Trophoblast cell (in vitro differentiated cells and primary cell): ENCODE measurements at regions not wholly inside any gene's neighbourhood (a gene's known extent, or its start where the extent isn't known, plus 50 kb on each side); places are given as distances from the start of the nearest gene placed in this dataset.

Experiments
- DNase-seq, 2 donors: peaks; one replicate each; pipeline ENCODE4 v3.0.0-alpha.2; 2016
- H2AFZ ChIP-seq: 2 replicates; pipeline ENCODE4 v1.6.1; 2013; ENCODE audit warnings: low read length, moderate library complexity, mild to moderate bottlenecking; ENCODE audit not compliant: insufficient read depth, poor library complexity
- H2AK5ac ChIP-seq: 2 replicates; pipeline ENCODE4 v1.6.1; 2013; ENCODE audit warnings: mild to moderate bottlenecking, low read length
- H2BK120ac ChIP-seq: 2 replicates; pipeline ENCODE4 v1.6.1; 2013; ENCODE audit warnings: low read length, mild to moderate bottlenecking, moderate library complexity; ENCODE audit not compliant: insufficient read depth, poor library complexity
- H2BK12ac ChIP-seq: 2 replicates; pipeline ENCODE4 v1.6.1; 2013; ENCODE audit warnings: mild to moderate bottlenecking, low read length, moderate library complexity
- H2BK5ac ChIP-seq: 2 replicates; pipeline ENCODE4 v1.6.1; 2013; ENCODE audit warnings: low read length, low read depth, moderate library complexity, mild to moderate bottlenecking; ENCODE audit not compliant: poor library complexity
- H3K14ac ChIP-seq: 2 replicates; pipeline ENCODE4 v1.6.1; 2013; ENCODE audit warnings: mild to moderate bottlenecking, low read length
- H3K18ac ChIP-seq: 2 replicates; pipeline ENCODE4 v1.6.1; 2013; ENCODE audit warnings: mild to moderate bottlenecking, low read length
- H3K23ac ChIP-seq: 2 replicates; pipeline ENCODE4 v1.6.1; 2013; ENCODE audit warnings: low read length
- H3K27ac ChIP-seq: 2 replicates; pipeline ENCODE4 v1.5.1; 2013; ENCODE audit warnings: low read depth, mild to moderate bottlenecking, inconsistent platforms, low read length, moderate library complexity
- H3K27me3 ChIP-seq: 2 replicates; pipeline ENCODE4 v1.6.1; 2013; ENCODE audit warnings: inconsistent platforms, mild to moderate bottlenecking, low read length, moderate library complexity; ENCODE audit not compliant: insufficient read depth
- H3K36me3 ChIP-seq, 2 experiments: 1 replicate in 1 of 2; 2 replicates in 1 of 2; pipeline ENCODE4 v1.6.1; 2013; ENCODE audit warnings: low read length in 2 of 2, mild to moderate bottlenecking in 2 of 2, moderate library complexity in 1 of 2; ENCODE audit not compliant: insufficient read depth in 2 of 2, control insufficient read depth in 1 of 2
- H3K4ac ChIP-seq: 2 replicates; pipeline ENCODE4 v1.6.1; 2013; ENCODE audit warnings: low read depth, mild to moderate bottlenecking, low read length, moderate library complexity
- H3K4me1 ChIP-seq, 2 experiments: 1 replicate in 1 of 2; 2 replicates in 1 of 2; pipeline ENCODE4 v1.6.1; 2013; ENCODE audit warnings: low read length in 2 of 2, mild to moderate bottlenecking in 2 of 2, moderate library complexity in 1 of 2; ENCODE audit not compliant: insufficient read depth in 2 of 2, control insufficient read depth in 1 of 2
- H3K4me2 ChIP-seq: 2 replicates; pipeline ENCODE4 v1.6.1; 2013; ENCODE audit warnings: inconsistent platforms, mild to moderate bottlenecking, low read length, moderate library complexity
- H3K4me3 ChIP-seq: 2 replicates; pipeline ENCODE4 v1.5.1; 2013; ENCODE audit warnings: mild to moderate bottlenecking, low read depth, low read length, inconsistent platforms
- H3K79me1 ChIP-seq: one replicate; pipeline ENCODE4 v1.6.1; 2013; ENCODE audit warnings: low read length
- H3K79me2 ChIP-seq: 2 replicates; pipeline ENCODE4 v1.6.1; 2013; ENCODE audit warnings: low read length, mild to moderate bottlenecking; ENCODE audit not compliant: control insufficient read depth, insufficient read depth, poor library complexity
- H3K9ac ChIP-seq: 2 replicates; pipeline ENCODE4 v1.6.1; 2013; ENCODE audit warnings: mild to moderate bottlenecking, low read length
- H3K9me3 ChIP-seq: 2 replicates; pipeline ENCODE4 v1.6.1; 2013; ENCODE audit warnings: low read depth, mild to moderate bottlenecking, control low read depth, inconsistent platforms, low read length; ENCODE audit not compliant: insufficient read depth
- H4K12ac ChIP-seq: 2 replicates; pipeline ENCODE4 v1.6.1; 2013; ENCODE audit warnings: low read depth, mild to moderate bottlenecking, low read length, moderate library complexity
- H4K8ac ChIP-seq: 2 replicates; pipeline ENCODE4 v1.6.1; 2013; ENCODE audit warnings: low read depth, mild to moderate bottlenecking, low read length, moderate library complexity
- H4K91ac ChIP-seq: one replicate; pipeline ENCODE4 v1.6.1; 2013; ENCODE audit warnings: low read depth, mild to moderate bottlenecking, low read length, moderate library complexity
- WGBS: extraction: QIAGEN DNeasy Blood & Tissue Kit; methylation state at CpG from one replicate; pipeline ENCODE4 v1.1.7; 2013; ENCODE audit warnings: missing lambda C conversion rate; ENCODE audit not compliant: insufficient read length, insufficient coverage; ENCODE audit errors: extremely low coverage; 5-methylcytosine and 5-hydroxymethylcytosine counted together

DNA sequence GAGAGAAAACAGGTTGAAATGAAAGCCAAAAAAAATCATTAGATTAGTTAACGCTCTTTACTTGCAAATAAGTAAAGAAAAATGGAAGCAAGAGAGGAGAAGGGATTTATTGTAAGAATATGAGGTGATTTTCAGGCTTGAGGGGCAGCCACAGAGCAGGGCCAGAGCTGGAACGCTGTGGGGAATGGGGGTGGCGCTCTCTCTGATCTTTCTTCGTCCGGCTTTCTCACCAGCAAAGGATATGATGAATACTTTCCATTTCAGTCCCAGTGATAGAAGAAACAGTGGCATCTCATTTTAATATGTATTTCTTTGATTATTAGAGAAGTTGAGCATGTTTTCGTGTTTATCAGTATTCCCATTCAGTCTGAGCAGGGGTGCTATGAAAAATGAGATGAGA lies 112.2 kb downstream of the SKIDA1 start:
- DNase-seq, result no peak
- Histone ChIP-seq H2AK5ac (no peak overlapping the region), H2AFZ (no peak overlapping the region), H3K14ac (no peak overlapping the region), H3K27ac (no peak overlapping the region), H3K36me3 (no peaks in the 10 kb centered on the region), H3K4me2 (no peak overlapping the region), H3K23ac (no peak overlapping the region), H3K9ac (no peak overlapping the region), H3K4me3 (no peak overlapping the region), H2BK5ac (no peak overlapping the region), H4K91ac (no peak overlapping the region), H2BK120ac (no peak overlapping the region), H4K8ac (no peak overlapping the region), H3K79me2 (no peaks in the 10 kb centered on the region), H3K9me3 (peaks cover 1% of the 10 kb centered on the region), H3K79me1 (peaks cover 3% of the 10 kb centered on the region), H3K27me3 (no peaks in the 10 kb centered on the region), H3K18ac (no peak overlapping the region), H3K4me1 (no peaks in the 10 kb centered on the region), H3K4ac (no peak overlapping the region), H2BK12ac (peak overlapping the region; percentile 81), H4K12ac (no peak overlapping the region)
- no CpG with 5 or more reads among the region's 6 CpGs for WGBS

DNA sequence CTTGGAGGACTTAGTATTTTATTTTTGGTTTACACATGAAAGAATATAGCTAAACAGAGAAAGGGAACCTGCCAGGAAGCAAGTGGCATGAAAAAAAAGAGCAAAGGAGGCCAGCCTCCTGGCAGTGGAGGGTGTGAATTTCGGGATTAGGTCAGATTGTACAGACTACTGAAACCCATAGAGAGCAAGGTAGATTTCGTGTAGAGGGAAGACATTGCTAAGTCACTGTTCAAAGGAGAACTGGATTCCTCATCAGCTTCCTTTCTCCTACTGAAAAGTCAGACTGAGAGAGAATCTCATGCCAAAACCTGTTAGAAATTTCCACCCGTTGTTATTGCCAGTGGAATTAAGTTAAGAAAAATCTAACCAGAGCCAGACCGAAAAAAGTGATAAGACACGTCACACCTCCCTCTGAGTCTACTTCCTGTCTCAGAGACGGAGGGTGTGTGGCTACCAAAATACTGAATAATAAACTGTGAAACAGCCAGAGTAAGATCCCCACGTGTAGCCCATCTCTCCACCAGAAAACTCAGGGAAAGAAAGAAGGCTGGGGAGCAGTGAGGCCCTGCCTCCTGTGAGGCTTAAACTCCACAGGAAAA lies 118.8 kb downstream of the SKIDA1 start:
- no peak for DNase-seq
- Histone ChIP-seq H3K27ac (no peak overlapping the region), H3K4me3 (no peak overlapping the region), H4K12ac (no peak overlapping the region), H2BK12ac (peak overlapping the region; percentile 46), H3K14ac (no peak overlapping the region), H3K4me2 (no peak overlapping the region), H3K4ac (no peak overlapping the region), H3K9ac (no peak overlapping the region), H3K79me2 (no peaks in the 10 kb centered on the region), H4K91ac (peak overlapping the region; percentile 50), H3K9me3 (peaks cover 8% of the 10 kb centered on the region), H3K23ac (no peak overlapping the region), H3K18ac (no peak overlapping the region), H3K4me1 (peaks cover 7 to 12% of the 10 kb centered on the region in 2 experiments), H3K27me3 (no peaks in the 10 kb centered on the region), H3K79me1 (peaks cover 11% of the 10 kb centered on the region), H2BK120ac (peak overlapping the region; percentile 35), H2BK5ac (no peak overlapping the region), H4K8ac (no peak overlapping the region), H3K36me3 (no peaks in the 10 kb centered on the region), H2AFZ (no peak overlapping the region), H2AK5ac (no peak overlapping the region)
- WGBS, result no CpG with 5 or more reads among the region's 7 CpGs

DNA sequence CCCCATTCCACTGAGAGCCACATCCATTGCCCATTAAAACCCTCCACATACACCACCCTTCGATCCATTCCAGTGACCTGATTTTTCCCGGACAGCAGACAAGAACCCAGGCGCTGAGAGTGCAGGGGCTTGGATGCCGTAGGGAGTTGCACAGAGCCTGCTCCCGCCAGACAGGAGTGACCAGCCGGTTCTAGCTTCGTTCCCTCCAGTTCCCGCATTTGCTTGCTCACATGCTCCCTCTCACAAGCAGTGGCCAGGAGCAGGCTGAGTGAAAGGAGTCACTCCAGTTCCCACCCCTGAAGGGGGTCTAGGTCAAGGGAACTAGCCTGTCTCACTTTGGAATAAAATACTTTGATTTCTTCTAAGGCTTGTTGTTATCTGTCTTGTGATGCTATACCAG lies 119.5 kb downstream of the SKIDA1 start:
- H2BK5ac ChIP-seq, result no peak overlapping the region
- whole genome bisulfite sequencing, result no CpG with 5 or more reads among the region's 8 CpGs
- H3K79me2 ChIP-seq, result no peaks in the 10 kb centered on the region

DNA sequence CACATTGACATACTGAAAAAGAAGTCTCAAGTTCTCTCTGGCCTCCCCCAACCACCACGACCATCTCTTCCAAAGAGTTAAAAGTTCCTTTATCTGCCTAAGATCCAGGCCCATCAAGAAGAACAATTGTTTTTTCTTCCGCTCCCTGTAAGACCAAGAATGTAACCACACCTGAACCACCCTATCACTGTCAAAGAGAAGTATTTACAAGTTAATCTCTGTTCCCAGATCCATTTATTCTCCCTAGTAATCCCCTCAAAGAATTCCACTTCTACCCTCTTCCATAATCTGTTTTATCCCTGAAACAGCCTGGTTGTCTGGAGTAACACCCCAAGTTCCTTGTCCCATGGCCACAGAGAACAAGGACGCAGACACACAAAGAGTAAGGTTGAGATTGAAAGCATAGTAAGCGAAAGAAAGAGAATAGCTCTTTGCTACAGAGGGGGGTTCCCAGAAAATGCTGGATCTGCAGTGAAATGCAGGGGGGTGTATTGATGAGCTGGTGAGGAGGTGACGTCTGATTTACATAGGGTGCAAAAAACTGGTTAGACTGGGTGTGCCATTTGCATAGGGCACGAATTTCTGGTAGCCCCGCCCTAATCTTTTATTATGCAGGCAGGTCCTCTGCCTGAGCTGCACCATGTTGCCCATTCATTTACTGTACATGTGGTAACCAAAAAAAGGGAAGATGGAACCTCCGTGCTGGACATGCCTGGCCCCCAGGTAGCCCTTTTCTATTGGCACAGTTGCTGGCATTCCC lies 122.0 kb downstream of the SKIDA1 start:
- peaks cover 29% of the 10 kb centered on the region for H3K79me1 ChIP-seq
- peaks cover 13 to 16% of the 10 kb centered on the region in 2 experiments for H3K4me1 ChIP-seq
- H3K14ac ChIP-seq, result no peak overlapping the region
- H3K79me2 ChIP-seq, result no peaks in the 10 kb centered on the region
- H3K23ac ChIP-seq, result no peak overlapping the region
- H3K9me3 ChIP-seq, result peaks cover 8% of the 10 kb centered on the region
- no peak overlapping the region for H3K9ac ChIP-seq
- H3K36me3 ChIP-seq, result no peaks in the 10 kb centered on the region
- no peak overlapping the region for H3K4me3 ChIP-seq
- H2BK120ac ChIP-seq, result peak overlapping the region; percentile 36
- no peak overlapping the region for H3K4ac ChIP-seq
- peak overlapping the region; percentile 72 for H2BK12ac ChIP-seq
- no peak overlapping the region for H2AK5ac ChIP-seq
- peak overlapping the region; percentile 13 for H4K91ac ChIP-seq
- H3K18ac ChIP-seq, result no peak overlapping the region
- no peak overlapping the region for H3K27ac ChIP-seq
- WGBS, result no CpG with 5 or more reads among the region's 8 CpGs
- H3K4me2 ChIP-seq, result no peak overlapping the region
- no peak overlapping the region for H2BK5ac ChIP-seq
- no peak overlapping the region for H4K12ac ChIP-seq
- H3K27me3 ChIP-seq, result no peaks in the 10 kb centered on the region
- DNase-seq, result no peak
- H4K8ac ChIP-seq, result peak overlapping the region; percentile 39
- H2AFZ ChIP-seq, result no peak overlapping the region

More for the DNA sequence above, 119.5 kb downstream of the SKIDA1 start:
- H3K18ac ChIP-seq, result peak overlapping the region; percentile 33
- no peaks in the 10 kb centered on the region for H3K27me3 ChIP-seq
- no peak overlapping the region for H4K12ac ChIP-seq
- H4K91ac ChIP-seq, result peak overlapping the region; percentile 47
- H2BK120ac ChIP-seq, result no peak overlapping the region
- peaks cover 8% of the 10 kb centered on the region for H3K9me3 ChIP-seq
- H3K23ac ChIP-seq, result no peak overlapping the region
- H2AFZ ChIP-seq, result no peak overlapping the region
- H3K36me3 ChIP-seq, result no peaks in the 10 kb centered on the region
- no peak overlapping the region for H3K27ac ChIP-seq
- H3K4me1 ChIP-seq, result peaks cover 11 to 13% of the 10 kb centered on the region in 2 experiments
- no peak overlapping the region for H2BK12ac ChIP-seq
- H3K9ac ChIP-seq, result no peak overlapping the region
- DNase-seq, result no peak
- H3K4ac ChIP-seq, result no peak overlapping the region
- H4K8ac ChIP-seq, result no peak overlapping the region
- H3K14ac ChIP-seq, result peak overlapping the region; percentile 16
- H2AK5ac ChIP-seq, result no peak overlapping the region
- H3K79me1 ChIP-seq, result peaks cover 18% of the 10 kb centered on the region
- no peak overlapping the region for H3K4me2 ChIP-seq
- no peak overlapping the region for H3K4me3 ChIP-seq
